GM12878 (cell line): ENCODE measurements at regions not wholly inside any gene's neighbourhood (a gene's known extent, or its start where the extent isn't known, plus 50 kb on each side); places are given as distances from the start of the nearest gene placed in this dataset.

Experiments used
- ATAC-seq: fragments of 200-7000 bp; cut with Tn5 transposase; 3 replicates; pipeline ENCODE4 v1.9.1; 2020; ENCODE audit warnings: mild to moderate bottlenecking, moderate library complexity
- BruUV-seq: library from RNA; stranded (reverse); fragments of 400-500 nt; replicated peaks from 2 replicates; lab custom pipeline; 2021; lab: Mats Ljungman, UMichigan
- CTCF ChIA-PET: fragments of 300-600 bp; sonication (Branson Sonifier 250); formaldehyde crosslinking; extraction: SDS; loops from one replicate; lab custom pipeline; 2021; ENCODE audit warnings: inconsistent platforms; lab: Yijun Ruan, JAX
- POLR2A ChIA-PET: fragments of 350-600 bp; formaldehyde crosslinking; extraction: SDS; loops from one replicate; lab custom pipeline; 2021; ENCODE audit warnings: inconsistent platforms; lab: Charles Lee
- RAD21 ChIA-PET: fragments of 300-600 bp; sonication (Branson Sonifier 250); formaldehyde crosslinking; loops from one replicate; lab custom pipeline; 2023; ENCODE audit warnings: antibody characterized with exemption; ENCODE audit not compliant: unreplicated experiment; lab: Charles Lee
- SMC1A ChIA-PET: fragments of 300-600 bp; sonication (Branson Sonifier 250); formaldehyde crosslinking; loops from one replicate; lab custom pipeline; 2023; ENCODE audit not compliant: unreplicated experiment, uncharacterized antibody; lab: Charles Lee
- DNase-seq: peaks from one replicate; pipeline ENCODE4 v3.0.0-alpha.2; 2011; ENCODE audit warnings: low read depth, low spot score
- FAIRE-seq: peaks from 3 replicates; lab custom pipeline; 2011; peaks lifted over from hg19 to GRCh38; lab: Jason Lieb, UNC
- H2AFZ ChIP-seq: 2 replicates; pipeline ENCODE4 v1.6.0; 2011; ENCODE audit warnings: low read depth, low read length, control low read depth; ENCODE audit not compliant: control insufficient read depth
- H3K27ac ChIP-seq: 2 replicates; pipeline ENCODE4 v1.5.1; 2011; ENCODE audit warnings: control low read depth; ENCODE audit not compliant: control insufficient read depth, insufficient read depth
- H3K27me3 ChIP-seq, 2 experiments: replicated peaks in 1 of 2; 2 replicates each; pipeline versions ENCODE4 v1.6.0 to v1.6.1; 2011; ENCODE audit warnings: low read length in 1 of 2; ENCODE audit not compliant: control insufficient read depth in 2 of 2, insufficient read depth in 2 of 2
- H3K36me3 ChIP-seq, 2 experiments: 2 replicates each; pipeline ENCODE4 v1.5.1; 2011; ENCODE audit warnings: low read length in 1 of 2; ENCODE audit not compliant: control insufficient read depth in 2 of 2, insufficient read depth in 2 of 2
- H3K4me1 ChIP-seq: 2 replicates; pipeline ENCODE4 v1.6.1; 2011; ENCODE audit warnings: mild to moderate bottlenecking, low read length, moderate library complexity, mixed read lengths; ENCODE audit not compliant: control insufficient read depth, insufficient read depth
- H3K4me2 ChIP-seq: 2 replicates; pipeline ENCODE4 v1.6.0; 2011; ENCODE audit warnings: control low read depth; ENCODE audit not compliant: control insufficient read depth, insufficient read depth
- H3K4me3 ChIP-seq: fragments of 200-600 bp; sonication (generic); 2 replicates; pipeline ENCODE4 v1.5.1; 2016
- H3K79me2 ChIP-seq: 2 replicates; pipeline ENCODE4 v1.6.0; 2011; ENCODE audit warnings: low read length; ENCODE audit not compliant: control insufficient read depth, insufficient read depth
- H3K9ac ChIP-seq: 2 replicates; pipeline ENCODE4 v1.8.0; 2011; ENCODE audit warnings: low read length, control low read depth, mixed read lengths; ENCODE audit not compliant: control insufficient read depth, insufficient read depth
- H3K9me3 ChIP-seq: replicated peaks from 3 replicates; pipeline ENCODE4 v1.5.1; 2011; ENCODE audit warnings: mild to moderate bottlenecking, low read length; ENCODE audit not compliant: control insufficient read depth, insufficient read depth
- H4K20me1 ChIP-seq: 2 replicates; pipeline ENCODE4 v1.6.0; 2011; ENCODE audit not compliant: control insufficient read depth, insufficient read depth
- EGR1 ChIP-seq, 2 experiments: IDR thresholded peaks; 1 replicate in 1 of 2; 2 replicates in 1 of 2; pipeline ENCODE4 v1.6.1; 2011 to 2012; ENCODE audit warnings: low read depth in 2 of 2, low read length in 2 of 2, borderline replicate concordance in 1 of 2, mild to moderate bottlenecking in 1 of 2, moderate library complexity in 1 of 2
- RBBP5 ChIP-seq: fragments of 200-600 bp; sonication (generic); conservative IDR thresholded peaks from 2 replicates; pipeline ENCODE4 v1.6.1; 2016
- SIX5 ChIP-seq: IDR thresholded peaks from 2 replicates; pipeline ENCODE4 v1.6.1; 2011; ENCODE audit warnings: mild to moderate bottlenecking, low read depth, low read length, moderate library complexity; ENCODE audit not compliant: severe bottlenecking
- WGBS: methylation state at CpG from one replicate; pipeline ENCODE4 v1.1.6; 2016; ENCODE audit warnings: low lambda C conversion rate; ENCODE audit not compliant: insufficient replicate concordance, insufficient coverage; ENCODE audit errors: missing lambda C conversion rate; 5-methylcytosine and 5-hydroxymethylcytosine counted together
- in situ Hi-C: fragments of 300-500 bp; cut with MboI; formaldehyde crosslinking; loops from 9 replicates; pipeline ENCODE4 v1.14.3; 2018; ENCODE audit warnings: mixed read lengths
- intact Hi-C: fragments of 100-400 bp; cut with micrococcal nuclease; formaldehyde crosslinking; loops from one replicate; pipeline ENCODE4 v1.14.2; 2022; ENCODE audit not compliant: unreplicated experiment
- TF ChIP-seq, protein P1 (sequence below): IDR thresholded peaks from 2 replicates; pipeline ENCODE4 v1.6.1; 2011; ENCODE audit warnings: borderline replicate concordance, low read depth, mild to moderate bottlenecking, moderate library complexity, mixed read lengths, low read length; ENCODE audit not compliant: insufficient read depth; ENCODE audit errors: extremely low read length
- TF ChIP-seq, protein P2 (sequence below): fragments of 450-650 bp; IDR thresholded peaks from 2 replicates; pipeline ENCODE4 v1.6.1; 2016; ENCODE audit warnings: mild to moderate bottlenecking, moderate library complexity, borderline replicate concordance
- TF ChIP-seq, protein P3 (sequence below): fragments of 450-650 bp; IDR thresholded peaks from 2 replicates; pipeline ENCODE4 v1.6.1; 2017; ENCODE audit warnings: mild to moderate bottlenecking, moderate library complexity

DNA sequence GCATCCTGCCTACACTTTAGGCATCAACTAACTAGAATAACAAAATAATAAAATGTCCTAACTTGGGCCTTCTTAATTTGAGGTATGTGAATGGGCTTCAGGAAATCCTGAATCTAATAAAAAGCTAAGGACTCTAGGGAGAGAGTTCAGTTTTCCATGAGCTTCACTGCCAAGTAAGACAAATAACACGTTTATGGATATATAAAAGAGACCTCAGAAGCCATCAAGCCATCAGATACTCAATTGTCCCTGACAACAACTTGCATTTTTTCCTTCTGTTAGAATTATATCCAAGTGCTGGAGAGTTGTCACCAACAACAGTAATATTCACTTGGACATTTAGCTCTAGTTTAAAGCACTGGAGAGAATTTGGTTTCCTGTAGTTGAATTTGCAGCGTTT, 102.4 kb upstream of the IGSF10 start:
- Histone ChIP-seq H3K79me2 (no peaks in the 10 kb centered on the region), H3K27me3 (no peaks in the 10 kb centered on the region), H3K4me3 (no peak overlapping the region), H3K9me3 (no peaks in the 10 kb centered on the region), H3K27ac (no peak overlapping the region), H4K20me1 (no peaks in the 10 kb centered on the region), H3K9ac (no peak overlapping the region), H3K4me2 (no peak overlapping the region), H3K4me1 (no peaks in the 10 kb centered on the region), H3K36me3 (no peaks in the 10 kb centered on the region), H2AFZ (no peak overlapping the region)
- SMC1A ChIA-PET, result interaction anchor here (2.0 kb wide), 1 partner anchor 8 kb away, joined by 6 read pairs; no protein-coding TSS in a partner anchor
- DNase-seq (no peak), FAIRE-seq (no peak), ATAC-seq (no peak)
- RAD21 ChIA-PET, result no interaction called here
- BruUV-seq, result no TSS peak
- in situ Hi-C loops (no loop called here), intact Hi-C loops (no loop called here)
- TF ChIP-seq, protein P1, sequence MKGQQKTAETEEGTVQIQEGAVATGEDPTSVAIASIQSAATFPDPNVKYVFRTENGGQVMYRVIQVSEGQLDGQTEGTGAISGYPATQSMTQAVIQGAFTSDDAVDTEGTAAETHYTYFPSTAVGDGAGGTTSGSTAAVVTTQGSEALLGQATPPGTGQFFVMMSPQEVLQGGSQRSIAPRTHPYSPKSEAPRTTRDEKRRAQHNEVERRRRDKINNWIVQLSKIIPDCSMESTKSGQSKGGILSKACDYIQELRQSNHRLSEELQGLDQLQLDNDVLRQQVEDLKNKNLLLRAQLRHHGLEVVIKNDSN, result no peak
- TF ChIP-seq, protein P2, sequence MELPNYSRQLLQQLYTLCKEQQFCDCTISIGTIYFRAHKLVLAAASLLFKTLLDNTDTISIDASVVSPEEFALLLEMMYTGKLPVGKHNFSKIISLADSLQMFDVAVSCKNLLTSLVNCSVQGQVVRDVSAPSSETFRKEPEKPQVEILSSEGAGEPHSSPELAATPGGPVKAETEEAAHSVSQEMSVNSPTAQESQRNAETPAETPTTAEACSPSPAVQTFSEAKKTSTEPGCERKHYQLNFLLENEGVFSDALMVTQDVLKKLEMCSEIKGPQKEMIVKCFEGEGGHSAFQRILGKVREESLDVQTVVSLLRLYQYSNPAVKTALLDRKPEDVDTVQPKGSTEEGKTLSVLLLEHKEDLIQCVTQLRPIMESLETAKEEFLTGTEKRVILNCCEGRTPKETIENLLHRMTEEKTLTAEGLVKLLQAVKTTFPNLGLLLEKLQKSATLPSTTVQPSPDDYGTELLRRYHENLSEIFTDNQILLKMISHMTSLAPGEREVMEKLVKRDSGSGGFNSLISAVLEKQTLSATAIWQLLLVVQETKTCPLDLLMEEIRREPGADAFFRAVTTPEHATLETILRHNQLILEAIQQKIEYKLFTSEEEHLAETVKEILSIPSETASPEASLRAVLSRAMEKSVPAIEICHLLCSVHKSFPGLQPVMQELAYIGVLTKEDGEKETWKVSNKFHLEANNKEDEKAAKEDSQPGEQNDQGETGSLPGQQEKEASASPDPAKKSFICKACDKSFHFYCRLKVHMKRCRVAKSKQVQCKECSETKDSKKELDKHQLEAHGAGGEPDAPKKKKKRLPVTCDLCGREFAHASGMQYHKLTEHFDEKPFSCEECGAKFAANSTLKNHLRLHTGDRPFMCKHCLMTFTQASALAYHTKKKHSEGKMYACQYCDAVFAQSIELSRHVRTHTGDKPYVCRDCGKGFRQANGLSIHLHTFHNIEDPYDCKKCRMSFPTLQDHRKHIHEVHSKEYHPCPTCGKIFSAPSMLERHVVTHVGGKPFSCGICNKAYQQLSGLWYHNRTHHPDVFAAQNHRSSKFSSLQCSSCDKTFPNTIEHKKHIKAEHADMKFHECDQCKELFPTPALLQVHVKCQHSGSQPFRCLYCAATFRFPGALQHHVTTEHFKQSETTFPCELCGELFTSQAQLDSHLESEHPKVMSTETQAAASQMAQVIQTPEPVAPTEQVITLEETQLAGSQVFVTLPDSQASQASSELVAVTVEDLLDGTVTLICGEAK, result no peak
- TF ChIP-seq EGR1 (IDR thresholded peaks at IDR 0.05; ENCODE audit: borderline replicate concordance in 1 of 2, low read depth in 2 of 2, low read length in 2 of 2), result no peak
- no peak for TF ChIP-seq RBBP5
- TF ChIP-seq, protein P3, sequence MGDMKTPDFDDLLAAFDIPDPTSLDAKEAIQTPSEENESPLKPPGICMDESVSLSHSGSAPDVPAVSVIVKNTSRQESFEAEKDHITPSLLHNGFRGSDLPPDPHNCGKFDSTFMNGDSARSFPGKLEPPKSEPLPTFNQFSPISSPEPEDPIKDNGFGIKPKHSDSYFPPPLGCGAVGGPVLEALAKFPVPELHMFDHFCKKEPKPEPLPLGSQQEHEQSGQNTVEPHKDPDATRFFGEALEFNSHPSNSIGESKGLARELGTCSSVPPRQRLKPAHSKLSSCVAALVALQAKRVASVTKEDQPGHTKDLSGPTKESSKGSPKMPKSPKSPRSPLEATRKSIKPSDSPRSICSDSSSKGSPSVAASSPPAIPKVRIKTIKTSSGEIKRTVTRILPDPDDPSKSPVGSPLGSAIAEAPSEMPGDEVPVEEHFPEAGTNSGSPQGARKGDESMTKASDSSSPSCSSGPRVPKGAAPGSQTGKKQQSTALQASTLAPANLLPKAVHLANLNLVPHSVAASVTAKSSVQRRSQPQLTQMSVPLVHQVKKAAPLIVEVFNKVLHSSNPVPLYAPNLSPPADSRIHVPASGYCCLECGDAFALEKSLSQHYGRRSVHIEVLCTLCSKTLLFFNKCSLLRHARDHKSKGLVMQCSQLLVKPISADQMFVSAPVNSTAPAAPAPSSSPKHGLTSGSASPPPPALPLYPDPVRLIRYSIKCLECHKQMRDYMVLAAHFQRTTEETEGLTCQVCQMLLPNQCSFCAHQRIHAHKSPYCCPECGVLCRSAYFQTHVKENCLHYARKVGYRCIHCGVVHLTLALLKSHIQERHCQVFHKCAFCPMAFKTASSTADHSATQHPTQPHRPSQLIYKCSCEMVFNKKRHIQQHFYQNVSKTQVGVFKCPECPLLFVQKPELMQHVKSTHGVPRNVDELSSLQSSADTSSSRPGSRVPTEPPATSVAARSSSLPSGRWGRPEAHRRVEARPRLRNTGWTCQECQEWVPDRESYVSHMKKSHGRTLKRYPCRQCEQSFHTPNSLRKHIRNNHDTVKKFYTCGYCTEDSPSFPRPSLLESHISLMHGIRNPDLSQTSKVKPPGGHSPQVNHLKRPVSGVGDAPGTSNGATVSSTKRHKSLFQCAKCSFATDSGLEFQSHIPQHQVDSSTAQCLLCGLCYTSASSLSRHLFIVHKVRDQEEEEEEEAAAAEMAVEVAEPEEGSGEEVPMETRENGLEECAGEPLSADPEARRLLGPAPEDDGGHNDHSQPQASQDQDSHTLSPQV, result no peak
- no peak for TF ChIP-seq SIX5
- CTCF ChIA-PET, result interaction anchor here (0.6 to 1.5 kb wide), 3 partner anchors 137 to 356 kb away, joined by 3 read pairs; no protein-coding TSS in a partner anchor
- POLR2A ChIA-PET, result no interaction called here
- 0% methylated on average over 2 of the region's 2 CpGs for WGBS
